Kidney (tissue), 13 donors: ENCODE measurements at regions not wholly inside any gene's neighbourhood (a gene's known extent, or its start where the extent isn't known, plus 50 kb on each side); places are given as distances from the start of the nearest gene placed in this dataset.

Experiments used
- DNase-seq, 5 donors: peaks; one replicate each; pipeline ENCODE4 v3.0.0-alpha.2; 2013 to 2020
- FAIRE-seq: peaks from 2 replicates; lab custom pipeline; 2012; peaks lifted over from hg19 to GRCh38; lab: Jason Lieb, UNC
- H3K27ac ChIP-seq, 2 donors: one replicate each; pipeline ENCODE4 v1.7.0; 2013; ENCODE audit warnings: low read depth in 2 of 2, low read length in 2 of 2, inconsistent platforms in 1 of 2
- H3K27me3 ChIP-seq: one replicate; pipeline ENCODE4 v1.7.1; 2013; ENCODE audit warnings: low read length, inconsistent platforms; ENCODE audit not compliant: control insufficient read depth, insufficient read depth
- H3K36me3 ChIP-seq, 3 donors: one replicate each; pipeline versions ENCODE4 v1.7.0 to v1.7.1; 2013; ENCODE audit warnings: low read length in 3 of 3, control low read depth in 1 of 3, inconsistent platforms in 1 of 3; ENCODE audit not compliant: insufficient read depth in 3 of 3, control insufficient read depth in 2 of 3
- H3K4me1 ChIP-seq, 3 donors: one replicate each; pipeline versions ENCODE4 v1.7.0 to v1.7.1; 2013; ENCODE audit warnings: low read length in 3 of 3, inconsistent platforms in 1 of 3, low read depth in 1 of 3; ENCODE audit not compliant: control insufficient read depth in 2 of 3, insufficient read depth in 2 of 3
- H3K4me3 ChIP-seq, 3 donors: one replicate each; pipeline versions ENCODE4 v1.7.0 to v1.8.1; 2013; ENCODE audit warnings: low read length in 3 of 3, control low read depth in 1 of 3, inconsistent platforms in 1 of 3
- H3K9ac ChIP-seq, 3 donors: one replicate each; pipeline versions ENCODE4 v1.7.0 to v1.7.1; 2013; ENCODE audit warnings: low read length in 3 of 3, control low read depth in 1 of 3, inconsistent platforms in 1 of 3
- H3K9me3 ChIP-seq, 3 donors: one replicate each; pipeline versions ENCODE4 v1.7.0 to v1.7.1; 2013; ENCODE audit warnings: low read length in 3 of 3, control low read depth in 1 of 3, inconsistent platforms in 1 of 3; ENCODE audit not compliant: control insufficient read depth in 2 of 3, insufficient read depth in 1 of 3
- CTCF ChIP-seq: IDR thresholded peaks from 3 replicates; pipeline ENCODE4 v1.5.1; 2012; ENCODE audit warnings: mild to moderate bottlenecking, moderate library complexity, borderline replicate concordance; ENCODE audit not compliant: insufficient read depth; ENCODE audit errors: extremely low read depth
- intact Hi-C: fragments of 100-400 bp; cut with DNase I; formaldehyde crosslinking; loops from one replicate; pipeline ENCODE4 v1.11.1; 2022
- donor health status: control.
- donor health status: control.
- donor health status: control.
- donor health status: control.
- donor health status: control.
- donor health status: DM: yes; HTN: yes; CAD: no.
- donor health status: Normal renal cell carcinoma (clear cell type).

DNA sequence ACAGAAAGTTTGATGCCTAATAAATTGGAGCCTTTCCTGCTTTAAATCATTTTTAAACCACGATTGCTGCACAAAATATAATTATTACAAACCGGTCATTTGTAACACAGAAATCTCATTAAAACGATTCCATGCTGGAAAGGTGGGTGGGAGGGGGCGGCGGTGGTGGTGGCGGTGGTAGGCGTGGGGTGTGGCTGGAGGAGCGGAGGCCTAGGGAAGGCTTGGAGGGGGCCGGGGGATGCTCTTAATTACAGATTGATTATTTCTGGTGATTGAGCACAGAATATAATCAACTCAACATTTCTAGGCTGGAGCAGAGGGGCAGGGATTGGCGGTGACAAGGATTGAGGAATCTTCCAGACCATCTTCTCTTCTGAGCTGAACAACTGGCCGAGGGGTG, 157.5 kb downstream of the TRIM29 start:
- DNase-seq = no peak
- no peaks in the 10 kb centered on the region for H3K9me3 ChIP-seq
- no peak overlapping the region for H3K9ac ChIP-seq
- no peaks in the 10 kb centered on the region for H3K36me3 ChIP-seq
- H3K27ac ChIP-seq = no peak overlapping the region
- no peak for TF ChIP-seq CTCF
- H3K4me1 ChIP-seq = no peaks in the 10 kb centered on the region
- FAIRE-seq = no peak
- H3K27me3 ChIP-seq = no peaks in the 10 kb centered on the region
- intact Hi-C loops = no loop called here
- H3K4me3 ChIP-seq = no peak overlapping the region

DNA sequence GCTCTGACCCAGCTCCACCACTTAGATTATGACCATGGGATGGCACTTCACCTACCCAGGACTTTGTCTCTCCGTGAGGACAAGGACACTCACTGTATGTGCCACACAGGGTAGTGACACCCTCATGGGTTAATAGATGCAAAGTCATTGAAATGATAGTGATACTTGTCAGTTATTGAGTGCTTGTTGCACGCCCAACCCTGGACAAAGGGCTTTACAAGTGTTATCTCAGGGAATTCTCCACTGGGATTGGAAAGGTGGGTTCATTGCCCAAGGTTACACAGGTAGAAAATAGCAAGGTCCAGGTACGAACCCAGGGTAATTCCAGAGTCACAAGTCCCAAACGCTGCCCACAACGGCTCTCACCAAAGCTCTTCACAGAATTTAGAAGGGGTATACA, 158.2 kb downstream of the TRIM29 start:
- Histone ChIP-seq H3K9me3 (no peaks in the 10 kb centered on the region), H3K36me3 (no peaks in the 10 kb centered on the region), H3K4me3 (no peak overlapping the region), H3K9ac (no peak overlapping the region), H3K27me3 (no peaks in the 10 kb centered on the region), H3K27ac (no peak overlapping the region), H3K4me1 (no peaks in the 10 kb centered on the region)
- intact Hi-C loops = no loop called here
- no peak for TF ChIP-seq CTCF
- FAIRE-seq (no peak), DNase-seq (no peak)

GRCh38 chr11:119978696-119979095, 159.2 kb downstream of the TRIM29 start:
- Histone ChIP-seq H3K4me1 (no peaks in the 10 kb centered on the region), H3K27ac (no peak overlapping the region), H3K9me3 (no peaks in the 10 kb centered on the region), H3K4me3 (no peak overlapping the region), H3K27me3 (no peaks in the 10 kb centered on the region), H3K36me3 (no peaks in the 10 kb centered on the region), H3K9ac (no peak overlapping the region)
- no peak for TF ChIP-seq CTCF
- no peak for FAIRE-seq
- DNase-seq = no peak
- intact Hi-C loops = no loop called here

DNA sequence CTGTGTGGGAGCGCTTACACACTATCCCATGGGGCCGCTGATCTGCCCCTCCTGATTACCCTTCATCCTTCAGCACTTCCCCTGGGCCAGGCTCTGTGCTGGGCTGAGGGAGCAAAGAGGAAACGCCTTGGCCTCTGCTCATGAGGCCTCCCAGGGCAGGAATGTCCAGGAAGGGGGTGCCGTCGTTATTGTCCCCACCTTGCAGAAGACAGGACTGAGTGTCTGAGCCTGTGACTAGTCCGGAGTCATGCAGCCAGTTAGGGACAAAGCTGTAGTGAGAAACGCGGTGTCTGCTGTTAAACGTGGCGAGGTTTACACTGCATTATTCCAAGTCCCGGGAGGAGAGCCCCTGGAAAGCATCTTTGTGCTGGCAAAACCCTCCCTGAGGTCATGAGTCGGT, 160.0 kb downstream of the TRIM29 start:
- intact Hi-C loops = no loop called here
- no peak overlapping the region for H3K4me3 ChIP-seq
- H3K27ac ChIP-seq = no peak overlapping the region
- no peak for FAIRE-seq
- no peaks in the 10 kb centered on the region for H3K27me3 ChIP-seq
- no peak overlapping the region for H3K9ac ChIP-seq
- no peaks in the 10 kb centered on the region for H3K4me1 ChIP-seq
- no peaks in the 10 kb centered on the region for H3K36me3 ChIP-seq
- no peak for DNase-seq
- no peak for TF ChIP-seq CTCF
- no peaks in the 10 kb centered on the region for H3K9me3 ChIP-seq
